Panc1 (cell line): ENCODE measurements at regions not wholly inside any gene's neighbourhood (a gene's known extent, or its start where the extent isn't known, plus 50 kb on each side); places are given as distances from the start of the nearest gene placed in this dataset.

ENCODE experiments used
- ATAC-seq: fragments of 200-7000 bp; cut with Tn5 transposase; 2 replicates; pipeline ENCODE4 v1.9.1; 2020; ENCODE audit warnings: mild to moderate bottlenecking, moderate library complexity
- BruUV-seq: library from RNA; stranded (reverse); fragments of 400-500 nt; replicated peaks from 2 replicates; lab custom pipeline; 2021; lab: Mats Ljungman, UMichigan
- CTCF ChIA-PET: fragments of 300-600 bp; sonication (Branson Sonifier 250); formaldehyde crosslinking; loops from one replicate; lab custom pipeline; 2022; ENCODE audit warnings: antibody characterized with exemption; lab: Charles Lee
- POLR2A ChIA-PET: fragments of 300-600 bp; sonication (Branson Sonifier 250); formaldehyde crosslinking; loops from one replicate; lab custom pipeline; 2022; ENCODE audit warnings: antibody characterized with exemption; lab: Charles Lee
- DNase-seq: peaks from one replicate; pipeline ENCODE4 v3.0.0-alpha.2; 2010; ENCODE audit warnings: low read depth, low spot score
- H3K27ac ChIP-seq: 2 replicates; pipeline ENCODE4 v1.5.1; 2011; ENCODE audit warnings: mild to moderate bottlenecking, low read length, inconsistent platforms
- H3K27me3 ChIP-seq: fragments of 200-500 bp; sonication (Bioruptor generic); 2 replicates; pipeline ENCODE4 v1.6.0; 2014; ENCODE audit warnings: low read length, inconsistent platforms; ENCODE audit not compliant: control insufficient read depth, insufficient read depth
- H3K36me3 ChIP-seq: fragments of 200-500 bp; sonication (Bioruptor generic); 2 replicates; pipeline ENCODE4 v1.5.1; 2014; ENCODE audit warnings: inconsistent platforms, mild to moderate bottlenecking, low read length, moderate library complexity; ENCODE audit not compliant: control insufficient read depth, insufficient read depth
- H3K4me1 ChIP-seq: 2 replicates; pipeline ENCODE4 v1.5.1; 2011; ENCODE audit warnings: inconsistent platforms, mild to moderate bottlenecking, low read length, moderate library complexity; ENCODE audit not compliant: control insufficient read depth, insufficient read depth
- H3K4me3 ChIP-seq, 2 experiments: 2 replicates each; pipeline ENCODE4 v1.5.1; 2011 to 2012; ENCODE audit warnings: low read depth in 2 of 2, low read length in 2 of 2, mild to moderate bottlenecking in 2 of 2, inconsistent platforms in 1 of 2, moderate library complexity in 1 of 2
- H3K9me3 ChIP-seq: fragments of 200-500 bp; sonication (Bioruptor generic); 2 replicates; pipeline ENCODE4 v1.5.1; 2014; ENCODE audit warnings: low read depth, mild to moderate bottlenecking, inconsistent platforms, low read length, moderate library complexity; ENCODE audit not compliant: control insufficient read depth, insufficient read depth
- POLR2AphosphoS5 ChIP-seq: IDR thresholded peaks from 2 replicates; pipeline ENCODE4 v1.6.1; 2012; ENCODE audit warnings: mild to moderate bottlenecking, low read depth, low read length, moderate library complexity
- SIN3A ChIP-seq: IDR thresholded peaks from 2 replicates; pipeline ENCODE4 v1.6.1; 2012; ENCODE audit warnings: low read depth, mild to moderate bottlenecking, low read length, moderate library complexity, borderline replicate concordance; ENCODE audit not compliant: insufficient read depth
- TCF7L2 ChIP-seq: IDR thresholded peaks from 2 replicates; pipeline ENCODE4 v1.6.1; 2011; ENCODE audit warnings: mild to moderate bottlenecking, low read depth, low read length, inconsistent platforms
- in situ Hi-C: cut with HindIII; loops from 2 replicates; pipeline ENCODE4 v1.10.0; 2016; ENCODE audit warnings: low sequenced_read_pairs, low pct_unique_long_range_greater_than_20kb
- intact Hi-C: fragments of 100-400 bp; cut with micrococcal nuclease; formaldehyde crosslinking; loops from one replicate; pipeline ENCODE4 v1.10.0; 2022; ENCODE audit not compliant: unreplicated experiment
- TF ChIP-seq, protein P1 (sequence below), 2 experiments: IDR thresholded peaks; 2 replicates each; pipeline ENCODE4 v1.6.1; 2011 to 2012; ENCODE audit warnings: low read depth in 2 of 2, control low read depth in 1 of 2, low read length in 1 of 2, mild to moderate bottlenecking in 1 of 2, moderate library complexity in 1 of 2; ENCODE audit not compliant: insufficient read depth in 1 of 2
- TF ChIP-seq, protein P2 (sequence below): fragments of 450-650 bp; IDR thresholded peaks from 2 replicates; pipeline ENCODE4 v1.5.1; 2017; ENCODE audit warnings: mild to moderate bottlenecking

DNA sequence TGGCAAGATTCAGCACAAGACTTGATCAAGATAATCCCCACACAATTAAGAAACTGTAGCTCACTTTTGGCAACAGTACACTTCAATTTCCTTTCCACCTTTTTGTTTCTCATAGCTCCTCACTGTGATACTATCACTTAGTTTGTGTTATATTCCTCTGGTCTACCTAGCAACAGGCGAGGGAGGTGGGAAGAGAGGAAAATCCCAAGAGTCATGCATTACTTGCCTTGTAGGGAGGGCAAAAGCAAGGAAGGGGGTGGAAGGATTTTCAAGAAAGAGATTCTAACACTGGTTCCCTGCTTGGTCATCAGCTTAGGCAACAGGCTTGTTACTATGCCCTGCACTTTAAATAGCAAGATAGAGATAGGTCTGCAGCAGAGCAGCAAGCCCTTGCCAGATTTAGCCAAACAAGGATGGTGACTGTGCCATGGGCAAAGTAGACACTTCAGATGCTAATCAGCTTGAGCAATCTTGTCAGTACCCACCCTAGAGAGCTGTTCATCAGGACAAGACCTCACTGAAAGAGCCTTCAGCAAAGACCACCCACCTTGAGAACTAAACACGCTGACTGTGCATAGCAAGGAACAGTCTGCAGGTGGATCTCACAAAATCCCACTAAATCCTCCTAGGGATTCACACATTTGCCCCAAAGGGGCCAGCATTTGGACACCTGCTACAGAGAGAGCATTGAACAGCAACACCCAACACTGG lies 134.6 kb downstream of the MBD2 start:
- ATAC-seq, result no peak
- no TSS peak for BruUV-seq
- intact Hi-C loops, result no loop called here
- no peaks in the 10 kb centered on the region for H3K27me3 ChIP-seq
- TF ChIP-seq POLR2AphosphoS5 (no peak), SIN3A (no peak), TCF7L2 (no peak)
- TF ChIP-seq, protein P1, sequence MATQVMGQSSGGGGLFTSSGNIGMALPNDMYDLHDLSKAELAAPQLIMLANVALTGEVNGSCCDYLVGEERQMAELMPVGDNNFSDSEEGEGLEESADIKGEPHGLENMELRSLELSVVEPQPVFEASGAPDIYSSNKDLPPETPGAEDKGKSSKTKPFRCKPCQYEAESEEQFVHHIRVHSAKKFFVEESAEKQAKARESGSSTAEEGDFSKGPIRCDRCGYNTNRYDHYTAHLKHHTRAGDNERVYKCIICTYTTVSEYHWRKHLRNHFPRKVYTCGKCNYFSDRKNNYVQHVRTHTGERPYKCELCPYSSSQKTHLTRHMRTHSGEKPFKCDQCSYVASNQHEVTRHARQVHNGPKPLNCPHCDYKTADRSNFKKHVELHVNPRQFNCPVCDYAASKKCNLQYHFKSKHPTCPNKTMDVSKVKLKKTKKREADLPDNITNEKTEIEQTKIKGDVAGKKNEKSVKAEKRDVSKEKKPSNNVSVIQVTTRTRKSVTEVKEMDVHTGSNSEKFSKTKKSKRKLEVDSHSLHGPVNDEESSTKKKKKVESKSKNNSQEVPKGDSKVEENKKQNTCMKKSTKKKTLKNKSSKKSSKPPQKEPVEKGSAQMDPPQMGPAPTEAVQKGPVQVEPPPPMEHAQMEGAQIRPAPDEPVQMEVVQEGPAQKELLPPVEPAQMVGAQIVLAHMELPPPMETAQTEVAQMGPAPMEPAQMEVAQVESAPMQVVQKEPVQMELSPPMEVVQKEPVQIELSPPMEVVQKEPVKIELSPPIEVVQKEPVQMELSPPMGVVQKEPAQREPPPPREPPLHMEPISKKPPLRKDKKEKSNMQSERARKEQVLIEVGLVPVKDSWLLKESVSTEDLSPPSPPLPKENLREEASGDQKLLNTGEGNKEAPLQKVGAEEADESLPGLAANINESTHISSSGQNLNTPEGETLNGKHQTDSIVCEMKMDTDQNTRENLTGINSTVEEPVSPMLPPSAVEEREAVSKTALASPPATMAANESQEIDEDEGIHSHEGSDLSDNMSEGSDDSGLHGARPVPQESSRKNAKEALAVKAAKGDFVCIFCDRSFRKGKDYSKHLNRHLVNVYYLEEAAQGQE (IDR thresholded peaks at IDR 0.05; ENCODE audit: insufficient read depth in 1 of 2, low read depth in 2 of 2, low read length in 1 of 2), result no peak
- TF ChIP-seq, protein P2, sequence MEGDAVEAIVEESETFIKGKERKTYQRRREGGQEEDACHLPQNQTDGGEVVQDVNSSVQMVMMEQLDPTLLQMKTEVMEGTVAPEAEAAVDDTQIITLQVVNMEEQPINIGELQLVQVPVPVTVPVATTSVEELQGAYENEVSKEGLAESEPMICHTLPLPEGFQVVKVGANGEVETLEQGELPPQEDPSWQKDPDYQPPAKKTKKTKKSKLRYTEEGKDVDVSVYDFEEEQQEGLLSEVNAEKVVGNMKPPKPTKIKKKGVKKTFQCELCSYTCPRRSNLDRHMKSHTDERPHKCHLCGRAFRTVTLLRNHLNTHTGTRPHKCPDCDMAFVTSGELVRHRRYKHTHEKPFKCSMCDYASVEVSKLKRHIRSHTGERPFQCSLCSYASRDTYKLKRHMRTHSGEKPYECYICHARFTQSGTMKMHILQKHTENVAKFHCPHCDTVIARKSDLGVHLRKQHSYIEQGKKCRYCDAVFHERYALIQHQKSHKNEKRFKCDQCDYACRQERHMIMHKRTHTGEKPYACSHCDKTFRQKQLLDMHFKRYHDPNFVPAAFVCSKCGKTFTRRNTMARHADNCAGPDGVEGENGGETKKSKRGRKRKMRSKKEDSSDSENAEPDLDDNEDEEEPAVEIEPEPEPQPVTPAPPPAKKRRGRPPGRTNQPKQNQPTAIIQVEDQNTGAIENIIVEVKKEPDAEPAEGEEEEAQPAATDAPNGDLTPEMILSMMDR, result no peak
- in situ Hi-C loops, result no loop called here
- ChIA-PET CTCF (no interaction called here), POLR2A (no interaction called here)
- no peak overlapping the region for H3K4me3 ChIP-seq
- H3K36me3 ChIP-seq, result no peaks in the 10 kb centered on the region
- H3K9me3 ChIP-seq, result no peaks in the 10 kb centered on the region
- no peak for DNase-seq
- no peak overlapping the region for H3K27ac ChIP-seq
- H3K4me1 ChIP-seq, result no peaks in the 10 kb centered on the region

DNA sequence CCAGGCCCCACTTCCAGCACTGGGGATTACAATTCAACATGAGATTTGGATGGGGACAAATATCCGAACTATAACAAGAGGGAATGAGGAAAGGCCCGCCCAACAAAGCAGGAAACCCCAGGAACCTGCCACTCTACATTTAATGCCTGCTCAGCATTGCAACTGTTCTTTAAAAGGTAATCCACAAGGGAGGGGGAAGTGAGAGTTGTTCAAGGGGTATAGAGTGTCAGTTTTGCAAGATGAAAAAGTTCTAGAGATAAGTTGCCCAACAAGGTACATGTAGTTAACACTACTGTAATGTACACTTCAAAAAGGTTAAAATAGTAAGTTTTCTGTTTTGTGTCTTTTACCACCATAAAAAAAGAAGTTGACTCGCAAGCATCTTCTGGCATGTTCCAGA lies 137.6 kb downstream of the MBD2 start:
- POLR2A ChIA-PET, result no interaction called here
- Histone ChIP-seq H3K9me3 (no peaks in the 10 kb centered on the region), H3K4me3 (no peak overlapping the region), H3K36me3 (no peaks in the 10 kb centered on the region), H3K4me1 (no peaks in the 10 kb centered on the region), H3K27ac (no peak overlapping the region), H3K27me3 (no peaks in the 10 kb centered on the region)
- in situ Hi-C loops (no loop called here), intact Hi-C loops (no loop called here)
- ATAC-seq (no peak), DNase-seq (no peak)
- no TSS peak for BruUV-seq
- CTCF ChIA-PET, result no interaction called here
- TF ChIP-seq SIN3A, result no peak
- TF ChIP-seq POLR2AphosphoS5, result no peak
- TF ChIP-seq, protein P1 (IDR thresholded peaks at IDR 0.05; ENCODE audit: insufficient read depth in 1 of 2, low read depth in 2 of 2, low read length in 1 of 2), result no peak
- no peak for TF ChIP-seq TCF7L2
- TF ChIP-seq, protein P2, result no peak
